ENCODE measurements at regions not wholly inside any gene's neighbourhood (a gene's known extent, or its start where the extent isn't known, plus 50 kb on each side); places are given as distances from the start of the nearest gene placed in this dataset.
"Not testable (repeated sequence)": the region's sequence is repeated elsewhere in the genome, so short reads cannot be mapped to it uniquely, and the experiment has no call there.

- DNase-seq: not testable (repeated sequence)
Measured at GRCh38 chr2:89233931-89234330, 542.5 kb downstream of the RPIA start.

- DNase-seq: not testable (repeated sequence)
Measured at GRCh38 chr2:89234818-89235466, 543.5 kb downstream of the RPIA start.

- DNase-seq: not testable (repeated sequence)
Measured at GRCh38 chr2:89236832-89237450, 545.5 kb downstream of the RPIA start.

GRCh38 chr2:89237783-89238182, 546.3 kb downstream of the RPIA start:
- not testable (repeated sequence) for DNase-seq

GRCh38 chr2:89243114-89243700, 551.7 kb downstream of the RPIA start:
- DNase-seq: not testable (repeated sequence)

GRCh38 chr2:89244407-89244806, 552.9 kb downstream of the RPIA start:
- DNase-seq: not testable (repeated sequence)

- not testable (repeated sequence) for DNase-seq
Measured at GRCh38 chr2:89245478-89245877, 554.0 kb downstream of the RPIA start.

GRCh38 chr2:89246027-89246426, 554.6 kb downstream of the RPIA start:
- DNase-seq: peak; percentile 13

GRCh38 chr2:89246620-89247019, 555.1 kb downstream of the RPIA start:
- peak; percentile 1 for DNase-seq

- not testable (repeated sequence) for DNase-seq
Measured at GRCh38 chr2:89255013-89255412, 563.5 kb downstream of the RPIA start.

GRCh38 chr2:89273443-89273842, 582.0 kb downstream of the RPIA start:
- DNase-seq: not testable (repeated sequence)

- not testable (repeated sequence) for DNase-seq
Measured at GRCh38 chr2:89280536-89280935, 589.1 kb downstream of the RPIA start.

- DNase-seq: not testable (repeated sequence)
Measured at GRCh38 chr2:89286448-89287080, 595.1 kb downstream of the RPIA start.

- not testable (repeated sequence) for DNase-seq
Measured at GRCh38 chr2:89287084-89287483, 595.6 kb downstream of the RPIA start.

- DNase-seq: not testable (repeated sequence)
Measured at GRCh38 chr2:89291717-89292298, 600.3 kb downstream of the RPIA start.

- not testable (repeated sequence) for DNase-seq
Measured at GRCh38 chr2:89293399-89293798, 601.9 kb downstream of the RPIA start.

GRCh38 chr2:89294335-89294734, 602.9 kb downstream of the RPIA start:
- DNase-seq: not testable (repeated sequence)

- DNase-seq: not testable (repeated sequence)
Measured at GRCh38 chr2:89296820-89297398, 605.4 kb downstream of the RPIA start.

GRCh38 chr2:89299196-89299595, 607.7 kb downstream of the RPIA start:
- DNase-seq: not testable (repeated sequence)

GRCh38 chr2:89305623-89306022, 614.1 kb downstream of the RPIA start:
- not testable (repeated sequence) for DNase-seq

- not testable (repeated sequence) for DNase-seq
Measured at GRCh38 chr2:89306869-89307637, 615.6 kb downstream of the RPIA start.

- not testable (repeated sequence) for DNase-seq
Measured at GRCh38 chr2:89318990-89319389, 627.5 kb downstream of the RPIA start.
